ENCODE measurements at regions not wholly inside any gene's neighbourhood (a gene's known extent, or its start where the extent isn't known, plus 50 kb on each side); places are given as distances from the start of the nearest gene placed in this dataset.
"Not testable (repeated sequence)": the region's sequence is repeated elsewhere in the genome, so short reads cannot be mapped to it uniquely, and the experiment has no call there.

DNA sequence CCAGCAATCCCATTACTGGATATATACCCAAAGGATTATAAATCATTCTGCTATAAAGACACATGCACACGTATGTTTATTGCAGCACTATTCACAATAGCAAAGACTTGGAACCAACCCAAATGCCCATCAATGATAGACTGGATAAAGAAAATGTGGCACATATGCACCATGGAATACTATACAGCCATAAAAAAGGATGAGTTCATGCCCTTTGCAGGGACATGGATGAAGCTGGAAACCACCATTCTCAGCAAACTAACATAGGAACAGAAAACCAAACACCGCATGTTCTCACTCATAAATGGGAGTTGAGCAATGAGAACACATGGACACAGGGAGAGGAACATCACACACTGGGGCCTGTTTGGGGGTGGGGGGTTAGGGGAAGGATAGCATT lies 90.8 kb upstream of the NTF3 start:
- TF ChIP-seq POLR2A (IDR thresholded peaks at IDR 0.05): not testable (repeated sequence)
- TF ChIP-seq, protein P1, sequence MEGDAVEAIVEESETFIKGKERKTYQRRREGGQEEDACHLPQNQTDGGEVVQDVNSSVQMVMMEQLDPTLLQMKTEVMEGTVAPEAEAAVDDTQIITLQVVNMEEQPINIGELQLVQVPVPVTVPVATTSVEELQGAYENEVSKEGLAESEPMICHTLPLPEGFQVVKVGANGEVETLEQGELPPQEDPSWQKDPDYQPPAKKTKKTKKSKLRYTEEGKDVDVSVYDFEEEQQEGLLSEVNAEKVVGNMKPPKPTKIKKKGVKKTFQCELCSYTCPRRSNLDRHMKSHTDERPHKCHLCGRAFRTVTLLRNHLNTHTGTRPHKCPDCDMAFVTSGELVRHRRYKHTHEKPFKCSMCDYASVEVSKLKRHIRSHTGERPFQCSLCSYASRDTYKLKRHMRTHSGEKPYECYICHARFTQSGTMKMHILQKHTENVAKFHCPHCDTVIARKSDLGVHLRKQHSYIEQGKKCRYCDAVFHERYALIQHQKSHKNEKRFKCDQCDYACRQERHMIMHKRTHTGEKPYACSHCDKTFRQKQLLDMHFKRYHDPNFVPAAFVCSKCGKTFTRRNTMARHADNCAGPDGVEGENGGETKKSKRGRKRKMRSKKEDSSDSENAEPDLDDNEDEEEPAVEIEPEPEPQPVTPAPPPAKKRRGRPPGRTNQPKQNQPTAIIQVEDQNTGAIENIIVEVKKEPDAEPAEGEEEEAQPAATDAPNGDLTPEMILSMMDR (IDR thresholded peaks at IDR 0.05): not testable (repeated sequence)

All from ovary (tissue), 3 donors.